ENCODE measurements at regions not wholly inside any gene's neighbourhood (a gene's known extent, or its start where the extent isn't known, plus 50 kb on each side); places are given as distances from the start of the nearest gene placed in this dataset.

GRCh38 chr20:57053793-57054552 lies 212.5 kb downstream of the BMP7 start:
- TF ChIP-seq CTCF (IDR thresholded peaks at IDR 0.05; ENCODE audit: low read depth, low read length, poor library complexity, severe bottlenecking) (no peak), EZH2phosphoT487 (IDR thresholded peaks at IDR 0.05; ENCODE audit: borderline replicate concordance, low read length) (no peak)
